RWPE1 (cell line): ENCODE measurements at regions not wholly inside any gene's neighbourhood (a gene's known extent, or its start where the extent isn't known, plus 50 kb on each side); places are given as distances from the start of the nearest gene placed in this dataset.

Experiments used
- CTCF ChIA-PET: fragments of 350-600 bp; sonication (Branson Sonifier 250); formaldehyde crosslinking; extraction: SDS; loops from one replicate; lab custom pipeline; 2021; lab: Yijun Ruan, JAX
- POLR2A ChIA-PET: fragments of 400-600 bp; formaldehyde crosslinking; extraction: SDS; loops from one replicate; lab custom pipeline; 2020; ENCODE audit warnings: antibody characterized with exemption; ENCODE audit not compliant: low non-redundant PET; lab: Yijun Ruan, JAX
- DNase-seq: peaks from one replicate; pipeline ENCODE4 v3.0.0; 2012; ENCODE audit warnings: low spot score
- H3K27ac ChIP-seq: fragments of 450-650 bp; 2 replicates; pipeline ENCODE4 v1.5.1; 2017
- CTCF ChIP-seq: fragments of 450-650 bp; conservative IDR thresholded peaks from 2 replicates; pipeline ENCODE4 v1.5.1; 2017; ENCODE audit warnings: low read depth, mild to moderate bottlenecking

GRCh38 chr5:67474597-67475238 lies 278.1 kb upstream of the CD180 start:
- no peak overlapping the region for H3K27ac ChIP-seq
- TF ChIP-seq CTCF, result no peak
- DNase-seq, result no peak
- ChIA-PET POLR2A (no interaction called here), CTCF (no interaction called here)

GRCh38 chr5:67467110-67467509 lies 270.5 kb upstream of the CD180 start:
- ChIA-PET POLR2A (no interaction called here), CTCF (no interaction called here)
- no peak for TF ChIP-seq CTCF
- DNase-seq, result no peak
- H3K27ac ChIP-seq, result no peak overlapping the region

- no peak for TF ChIP-seq CTCF
- no peak overlapping the region for H3K27ac ChIP-seq
- no peak for DNase-seq
- ChIA-PET POLR2A (no interaction called here), CTCF (interaction anchor here (1.0 kb wide), 1 partner anchor 38 kb away, joined by 3 read pairs; no protein-coding TSS in a partner anchor)
These were observed 269.1 kb upstream of the CD180 start for GRCh38 chr5:67465537-67466207.

- POLR2A ChIA-PET, result no interaction called here
- no peak for DNase-seq
- no peak overlapping the region for H3K27ac ChIP-seq
- CTCF ChIA-PET, result no interaction called here
- no peak for TF ChIP-seq CTCF
These were observed 265.5 kb upstream of the CD180 start for GRCh38 chr5:67462147-67462546.

- no peak for TF ChIP-seq CTCF
- CTCF ChIA-PET, result no interaction called here
- POLR2A ChIA-PET, result no interaction called here
These were observed 262.7 kb upstream of the CD180 start for GRCh38 chr5:67459253-67459652.

GRCh38 chr5:67455970-67456369 lies 259.4 kb upstream of the CD180 start:
- ChIA-PET POLR2A (no interaction called here), CTCF (no interaction called here)
- H3K27ac ChIP-seq, result no peak overlapping the region
- no peak for TF ChIP-seq CTCF
- DNase-seq, result no peak

More at GRCh38 chr5:67459253-67459652, 262.7 kb upstream of the CD180 start:
- DNase-seq, result no peak
- H3K27ac ChIP-seq, result no peak overlapping the region
